ENCODE measurements at regions not wholly inside any gene's neighbourhood (a gene's known extent, or its start where the extent isn't known, plus 50 kb on each side); places are given as distances from the start of the nearest gene placed in this dataset.

GRCh38 chr14:71464840-71465239 lies 467.4 kb upstream of the RGS6 start:
- TF ChIP-seq CTCF (IDR thresholded peaks at IDR 0.05; ENCODE audit: low read depth, low read length) (no peak), POLR2A (IDR thresholded peaks at IDR 0.05; ENCODE audit: extremely low read depth, insufficient read length) (no peak)

Data from NB4 (cell line).